Esophagus muscularis mucosa (tissue), 4 donors: ENCODE measurements at regions not wholly inside any gene's neighbourhood (a gene's known extent, or its start where the extent isn't known, plus 50 kb on each side); places are given as distances from the start of the nearest gene placed in this dataset.

Experiments
- DNase-seq: peaks from one replicate; pipeline ENCODE4 v3.0.0-alpha.2; 2017; ENCODE audit errors: extremely low spot score
- H3K27ac ChIP-seq, 4 donors: fragments of 200-600 bp; sonication (generic); replicated peaks in 1 of 4; 1 replicate in 3 of 4; 2 replicates in 1 of 4; pipeline ENCODE4 v1.5.1; 2016 to 2019; ENCODE audit warnings: mild to moderate bottlenecking in 1 of 4
- H3K27me3 ChIP-seq, 4 donors: fragments of 200-600 bp; sonication (generic); one replicate each; pipeline versions ENCODE4 v1.5.1 to v1.6.0; 2016 to 2019
- H3K36me3 ChIP-seq, 4 donors: fragments of 200-600 bp; sonication (generic); one replicate each; pipeline ENCODE4 v1.5.1; 2016 to 2019
- H3K4me1 ChIP-seq, 4 donors: fragments of 200-600 bp; sonication (generic); one replicate each; pipeline ENCODE4 v1.5.1; 2016 to 2019
- H3K4me3 ChIP-seq, 4 donors: fragments of 200-600 bp; sonication (generic); 1 replicate in 2 of 4; 2 replicates in 2 of 4; pipeline ENCODE4 v1.5.1; 2016 to 2019; ENCODE audit warnings: mild to moderate bottlenecking in 4 of 4, moderate library complexity in 1 of 4
- H3K9me3 ChIP-seq, 4 donors: fragments of 200-600 bp; sonication (generic); 1 replicate in 3 of 4; 2 replicates in 1 of 4; pipeline ENCODE4 v1.5.1; 2016 to 2019
- CTCF ChIP-seq, 3 experiments: fragments of 200-600 bp in 2 of 3; fragments of 450-650 bp in 1 of 3; sonication (generic) in 2 of 3; IDR thresholded peaks; one replicate each; pipeline ENCODE4 v1.5.1; 2017 to 2019; ENCODE audit warnings: antibody characterized with exemption in 3 of 3, mild to moderate bottlenecking in 2 of 3, moderate library complexity in 1 of 3
- EP300 ChIP-seq: sonication (generic); formaldehyde crosslinking; IDR thresholded peaks from one replicate; pipeline ENCODE4 v1.6.1; 2017; ENCODE audit warnings: antibody characterized with exemption
- POLR2A ChIP-seq: fragments of 450-650 bp; IDR thresholded peaks from one replicate; pipeline ENCODE4 v1.6.1; 2017; ENCODE audit warnings: antibody characterized with exemption, moderate library complexity, mild to moderate bottlenecking, low read depth
- POLR2AphosphoS5 ChIP-seq, 2 donors: sonication (generic); formaldehyde crosslinking; IDR thresholded peaks; one replicate each; pipeline ENCODE4 v1.6.1; 2017; ENCODE audit warnings: antibody characterized with exemption in 2 of 2
- WGBS: methylation state at CpG from one replicate; pipeline ENCODE4 v1.1.5; 2018; 5-methylcytosine and 5-hydroxymethylcytosine counted together
- intact Hi-C: fragments of 100-400 bp; cut with DNase I; formaldehyde crosslinking; loops from one replicate; pipeline ENCODE4 v1.15.1; 2023

GRCh38 chr7:12827219-12827821 lies 139.9 kb downstream of the ARL4A start:
- Histone ChIP-seq H3K36me3 (no peaks in the 10 kb centered on the region), H3K27ac (no peak overlapping the region), H3K4me3 (no peak overlapping the region), H3K27me3 (no peaks in the 10 kb centered on the region), H3K4me1 (no peaks in the 10 kb centered on the region), H3K9me3 (no peaks in the 10 kb centered on the region)
- 94% methylated on average over 4 of the region's 4 CpGs for WGBS
- intact Hi-C loops = no loop called here
- DNase-seq = no peak
- TF ChIP-seq EP300 (no peak), POLR2A (no peak), CTCF (IDR thresholded peaks at IDR 0.05) (no peak), POLR2AphosphoS5 (IDR thresholded peaks at IDR 0.05) (no peak)

GRCh38 chr7:12827920-12828319 lies 140.5 kb downstream of the ARL4A start:
- Histone ChIP-seq H3K4me1 (no peaks in the 10 kb centered on the region), H3K9me3 (no peaks in the 10 kb centered on the region), H3K4me3 (no peak overlapping the region), H3K27me3 (no peaks in the 10 kb centered on the region), H3K36me3 (no peaks in the 10 kb centered on the region), H3K27ac (no peak overlapping the region)
- 75% methylated on average over 3 of the region's 3 CpGs for WGBS
- intact Hi-C loops = no loop called here
- DNase-seq = no peak
- TF ChIP-seq POLR2AphosphoS5 (IDR thresholded peaks at IDR 0.05) (no peak), CTCF (IDR thresholded peaks at IDR 0.05) (no peak), EP300 (no peak), POLR2A (no peak)

GRCh38 chr7:12831024-12831423 lies 143.6 kb downstream of the ARL4A start:
- DNase-seq = no peak
- no peaks in the 10 kb centered on the region for H3K27me3 ChIP-seq
- peaks cover 0 to 8% (median 2%) of the 10 kb centered on the region in 4 donors for H3K9me3 ChIP-seq
- H3K27ac ChIP-seq = no peak overlapping the region
- WGBS = 74% methylated on average over 3 of the region's 3 CpGs
- intact Hi-C loops = no loop called here
- H3K4me3 ChIP-seq = no peak overlapping the region
- no peaks in the 10 kb centered on the region for H3K4me1 ChIP-seq
- TF ChIP-seq POLR2A (no peak), POLR2AphosphoS5 (IDR thresholded peaks at IDR 0.05) (no peak), CTCF (IDR thresholded peaks at IDR 0.05) (no peak), EP300 (no peak)
- no peaks in the 10 kb centered on the region for H3K36me3 ChIP-seq

- TF ChIP-seq EP300 (no peak), CTCF (IDR thresholded peaks at IDR 0.05) (no peak), POLR2A (no peak), POLR2AphosphoS5 (IDR thresholded peaks at IDR 0.05) (no peak)
- intact Hi-C loops = no loop called here
- DNase-seq = no peak
- Histone ChIP-seq H3K4me3 (no peak overlapping the region), H3K27me3 (no peaks in the 10 kb centered on the region), H3K36me3 (no peaks in the 10 kb centered on the region), H3K27ac (no peak overlapping the region), H3K9me3 (peaks cover 0 to 8% (median 2%) of the 10 kb centered on the region in 4 donors), H3K4me1 (no peaks in the 10 kb centered on the region)
- 100% methylated on average over 2 of the region's 2 CpGs for WGBS
Observed at GRCh38 chr7:12833829-12834228, 146.4 kb downstream of the ARL4A start.

GRCh38 chr7:12834782-12835181 lies 147.3 kb downstream of the ARL4A start:
- H3K27ac ChIP-seq = no peak overlapping the region
- H3K4me1 ChIP-seq = no peaks in the 10 kb centered on the region
- no peak overlapping the region for H3K4me3 ChIP-seq
- H3K27me3 ChIP-seq = no peaks in the 10 kb centered on the region
- TF ChIP-seq POLR2A (no peak), CTCF (IDR thresholded peaks at IDR 0.05) (no peak), POLR2AphosphoS5 (IDR thresholded peaks at IDR 0.05) (no peak)
- H3K9me3 ChIP-seq = peaks cover 0 to 8% (median 2%) of the 10 kb centered on the region in 4 donors
- no peak for DNase-seq
- no peaks in the 10 kb centered on the region for H3K36me3 ChIP-seq
- intact Hi-C loops = no loop called here
- 88% methylated on average over 1 of the region's 1 CpG for WGBS
